K562 (cell line): ENCODE measurements at regions not wholly inside any gene's neighbourhood (a gene's known extent, or its start where the extent isn't known, plus 50 kb on each side); places are given as distances from the start of the nearest gene placed in this dataset.

ENCODE experiments used
- ATAC-seq: fragments of 200-7000 bp; cut with Tn5 transposase; 3 replicates; pipeline ENCODE4 v1.9.1; 2020; ENCODE audit warnings: moderate library complexity
- BruUV-seq: library from RNA; stranded (reverse); fragments of 400-500 nt; replicated peaks from 2 replicates; lab custom pipeline; 2021; lab: Mats Ljungman, UMichigan
- CTCF ChIA-PET: fragments of 300-600 bp; formaldehyde crosslinking; extraction: SDS; loops from one replicate; lab custom pipeline; 2021; ENCODE audit warnings: low intra/inter-chr PET ratio; lab: Yijun Ruan, JAX
- POLR2A ChIA-PET: fragments of 300-600, 350-650 bp; sonication (Branson Sonifier 250); formaldehyde crosslinking; extraction: SDS; loops from one replicate; lab custom pipeline; 2021; ENCODE audit warnings: antibody characterized with exemption, inconsistent platforms; lab: Yijun Ruan, JAX
- DNase-seq, 4 experiments: peaks; one replicate each; pipeline versions ENCODE4 v3.0.0 to v3.0.0-alpha.2; 2011 to 2018; ENCODE audit warnings: low spot score in 3 of 4, mixed read lengths in 3 of 4; ENCODE audit errors: extremely low read depth in 1 of 4
- FAIRE-seq: peaks from 2 replicates; lab custom pipeline; 2011; peaks lifted over from hg19 to GRCh38; lab: Jason Lieb, UNC
- H2AFZ ChIP-seq: 2 replicates; pipeline ENCODE4 v1.6.0; 2011; ENCODE audit warnings: low read depth, low read length, control low read depth, inconsistent platforms
- H3K27ac ChIP-seq: fragments of 200-600 bp; 3 replicates; pipeline ENCODE4 v1.8.0; 2011; ENCODE audit warnings: low read depth, mild to moderate bottlenecking, control low read depth, inconsistent platforms, low read length, moderate library complexity, mixed read lengths; ENCODE audit errors: extremely low read depth
- H3K27me3 ChIP-seq, 2 experiments: fragments of 300-600 bp in 1 of 2; 2 replicates in 1 of 2; 3 replicates in 1 of 2; pipeline versions ENCODE4 v1.6.0 to v1.8.0; 2011; ENCODE audit warnings: inconsistent platforms in 2 of 2, low read length in 2 of 2, mild to moderate bottlenecking in 1 of 2, mixed read lengths in 1 of 2, moderate library complexity in 1 of 2; ENCODE audit not compliant: control insufficient read depth in 2 of 2, insufficient read depth in 2 of 2
- H3K36me3 ChIP-seq: fragments of 300-600 bp; 3 replicates; pipeline ENCODE4 v1.8.0; 2011; ENCODE audit warnings: mild to moderate bottlenecking, low read length, inconsistent platforms; ENCODE audit not compliant: control insufficient read depth, insufficient read depth
- H3K4me1 ChIP-seq, 2 experiments: fragments of 200-600 bp in 1 of 2; replicated peaks in 1 of 2; 2 replicates in 1 of 2; 3 replicates in 1 of 2; pipeline versions ENCODE4 v1.5.1 to v1.8.0; 2011; ENCODE audit warnings: inconsistent platforms in 2 of 2, low read length in 2 of 2, mild to moderate bottlenecking in 1 of 2, mixed read lengths in 1 of 2, moderate library complexity in 1 of 2; ENCODE audit not compliant: control insufficient read depth in 2 of 2, insufficient read depth in 2 of 2
- H3K4me2 ChIP-seq: 2 replicates; pipeline ENCODE4 v1.6.1; 2011; ENCODE audit warnings: low read length, control low read depth, inconsistent platforms, mixed read lengths; ENCODE audit not compliant: insufficient read depth
- H3K4me3 ChIP-seq: fragments of 200-600 bp; sonication (generic), shearing (Covaris generic); 2 replicates; pipeline ENCODE4 v1.5.1; 2016; ENCODE audit warnings: control low read depth, inconsistent platforms
- H3K79me2 ChIP-seq: fragments of 200-600 bp; 3 replicates; pipeline ENCODE4 v1.8.0; 2011; ENCODE audit warnings: low read length, inconsistent platforms; ENCODE audit not compliant: control insufficient read depth, insufficient read depth
- H3K9ac ChIP-seq, 2 experiments: 2 replicates each; pipeline versions ENCODE4 v1.6.0 to v1.6.1; 2011; ENCODE audit warnings: low read depth in 2 of 2, low read length in 2 of 2, control low read depth in 1 of 2, inconsistent platforms in 1 of 2, mild to moderate bottlenecking in 1 of 2, mixed read lengths in 1 of 2; ENCODE audit not compliant: insufficient read depth in 1 of 2
- H3K9me1 ChIP-seq: one replicate; pipeline ENCODE4 v1.6.0; 2011; ENCODE audit warnings: inconsistent platforms, mild to moderate bottlenecking, low read length, moderate library complexity; ENCODE audit not compliant: control insufficient read depth, insufficient read depth
- H3K9me3 ChIP-seq: replicated peaks from 2 replicates; pipeline ENCODE4 v1.5.1; 2011; ENCODE audit warnings: low read depth, low read length, inconsistent platforms; ENCODE audit not compliant: control insufficient read depth, insufficient read depth
- H4K20me1 ChIP-seq: replicated peaks from 2 replicates; pipeline ENCODE4 v1.6.1; 2011; ENCODE audit warnings: low read length, inconsistent platforms, mixed read lengths; ENCODE audit not compliant: control insufficient read depth, insufficient read depth
- ADNP ChIP-seq: fragments of 200-800 bp; sonication (Bioruptor generic); IDR thresholded peaks from 2 replicates; pipeline ENCODE4 v1.6.1; 2016; ENCODE audit warnings: missing genetic modification characterization, missing compliant biosample characterization
- CAMTA2 ChIP-seq: fragments of 250-450 bp; sonication (Bioruptor Pico); conservative IDR thresholded peaks from 2 replicates; pipeline ENCODE4 v1.5.1; 2022
- JUN ChIP-seq, 2 experiments: sonication (generic) in 1 of 2; formaldehyde crosslinking in 1 of 2; IDR thresholded peaks; 2 replicates each; pipeline versions ENCODE4 v1.6.1 to v1.8.0; 2012 to 2022; ENCODE audit warnings: borderline replicate concordance in 2 of 2, mild to moderate bottlenecking in 2 of 2, improper control_type of control experiment in 1 of 2, low read depth in 1 of 2, low read length in 1 of 2, missing genetic modification reagents in 1 of 2
- MCM7 ChIP-seq, 2 experiments: fragments of 450-650 bp; IDR thresholded peaks; 2 replicates each; pipeline ENCODE4 v1.6.1; 2016 to 2018
- MYNN ChIP-seq, 2 experiments: sonication (generic); formaldehyde crosslinking in 1 of 2; IDR thresholded peaks; 2 replicates each; pipeline versions ENCODE4 v1.5.0 to v1.6.1; 2016 to 2020; ENCODE audit warnings: antibody characterized with exemption in 1 of 2, missing genetic modification reagents in 1 of 2
- NR4A1 ChIP-seq, 2 experiments: fragments of 250-450 bp in 1 of 2; fragments of 450-650 bp in 1 of 2; sonication (Bioruptor Pico) in 1 of 2; IDR thresholded peaks; 2 replicates each; pipeline versions ENCODE4 v1.4.0 to v1.6.1; 2016 to 2020; ENCODE audit warnings: mild to moderate bottlenecking in 2 of 2, missing compliant biosample characterization in 1 of 2, missing genetic modification characterization in 1 of 2, moderate library complexity in 1 of 2
- POU5F1 ChIP-seq: fragments of 150-350 bp; IDR thresholded peaks from 2 replicates; pipeline ENCODE4 v1.6.1; 2014; ENCODE audit warnings: borderline replicate concordance, low read length, low read depth, mild to moderate bottlenecking; ENCODE audit not compliant: partially characterized antibody
- PTRF ChIP-seq: fragments of 450-650 bp; IDR thresholded peaks from 2 replicates; pipeline ENCODE4 v1.6.1; 2016; ENCODE audit warnings: mild to moderate bottlenecking, missing genetic modification characterization, missing compliant biosample characterization
- ZFP30 ChIP-seq: fragments of 250-450 bp; sonication (Bioruptor Pico); IDR thresholded peaks from 2 replicates; pipeline ENCODE4 v1.8.0; 2022; ENCODE audit warnings: moderate library complexity, mild to moderate bottlenecking, inconsistent platforms, borderline replicate concordance
- ZNF175 ChIP-seq: fragments of 200-800 bp; sonication (Bioruptor generic); IDR thresholded peaks from 2 replicates; pipeline ENCODE4 v1.6.1; 2016; ENCODE audit warnings: low read depth, mild to moderate bottlenecking, missing genetic modification characterization, missing compliant biosample characterization
- ZNF253 ChIP-seq: fragments of 250-450 bp; sonication (Bioruptor Pico); conservative IDR thresholded peaks from 2 replicates; pipeline ENCODE4 v1.6.1; 2021; ENCODE audit warnings: mild to moderate bottlenecking
- in situ Hi-C: fragments of 300-500 bp; cut with MboI; formaldehyde crosslinking; loops from 4 replicates; pipeline ENCODE4 v1.15.0; 2018; ENCODE audit warnings: inconsistent platforms, mixed read lengths
- intact Hi-C: fragments of 100-400 bp; cut with micrococcal nuclease; formaldehyde crosslinking; loops from 2 replicates; pipeline ENCODE4 v1.14.2; 2022
- TF ChIP-seq, protein P1 (sequence below): sonication (generic); formaldehyde crosslinking; IDR thresholded peaks from 2 replicates; pipeline ENCODE4 v1.8.1; 2022; ENCODE audit warnings: missing genetic modification reagents

DNA sequence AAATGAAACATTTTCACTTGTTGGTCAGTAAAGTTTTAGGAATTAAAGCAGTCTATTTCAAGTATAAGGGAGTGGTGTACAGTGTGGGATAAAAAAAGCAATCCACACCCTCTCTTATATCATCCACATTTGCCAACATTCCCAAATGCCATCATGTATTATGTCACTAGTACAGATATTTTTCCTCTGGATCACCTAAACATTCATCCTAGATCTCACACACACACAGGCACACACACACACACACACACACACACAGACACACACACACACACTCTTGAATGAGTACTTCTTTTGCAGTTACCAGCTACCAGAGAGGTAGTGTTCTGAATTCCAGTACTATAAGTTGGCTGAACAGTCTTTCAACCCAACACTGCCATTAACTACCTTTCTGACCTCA, 1369.1 kb upstream of the ADGRL4 start:
- DNase-seq (no peak), FAIRE-seq (no peak), ATAC-seq (no peak)
- H3K27ac ChIP-seq = no peak overlapping the region
- H3K9me3 ChIP-seq = peaks cover 2% of the 10 kb centered on the region; the same call in 1 of the 2 replicates
- H3K4me3 ChIP-seq = no peak overlapping the region
- no TSS peak for BruUV-seq
- H3K4me2 ChIP-seq = no peak overlapping the region
- no peaks in the 10 kb centered on the region for H3K36me3 ChIP-seq
- no peak overlapping the region for H3K9ac ChIP-seq
- no peaks in the 10 kb centered on the region for H3K4me1 ChIP-seq
- no peaks in the 10 kb centered on the region for H3K27me3 ChIP-seq
- TF ChIP-seq NR4A1 (CRISPR knock-in tag; IDR thresholded peaks at IDR 0.05) (no peak), NR4A1 (tag; IDR thresholded peaks at IDR 0.05) (no peak), JUN (IDR thresholded peaks at IDR 0.05; ENCODE audit: borderline replicate concordance, low read depth, low read length) (no peak), JUN (CRISPR knock-in tag; IDR thresholded peaks at IDR 0.05; ENCODE audit: borderline replicate concordance) (no peak), ZFP30 (no peak), ADNP (no peak), ZNF175 (CRISPR knock-in tag) (no peak), MCM7 (IDR thresholded peaks at IDR 0.05) (no peak), POU5F1 (no peak), ZNF253 (no peak), MYNN (IDR thresholded peaks at IDR 0.05) (no peak), MYNN (CRISPR knock-in tag; IDR thresholded peaks at IDR 0.05) (no peak), CAMTA2 (CRISPR knock-in tag) (no peak), PTRF (no peak)
- TF ChIP-seq, protein P1, sequence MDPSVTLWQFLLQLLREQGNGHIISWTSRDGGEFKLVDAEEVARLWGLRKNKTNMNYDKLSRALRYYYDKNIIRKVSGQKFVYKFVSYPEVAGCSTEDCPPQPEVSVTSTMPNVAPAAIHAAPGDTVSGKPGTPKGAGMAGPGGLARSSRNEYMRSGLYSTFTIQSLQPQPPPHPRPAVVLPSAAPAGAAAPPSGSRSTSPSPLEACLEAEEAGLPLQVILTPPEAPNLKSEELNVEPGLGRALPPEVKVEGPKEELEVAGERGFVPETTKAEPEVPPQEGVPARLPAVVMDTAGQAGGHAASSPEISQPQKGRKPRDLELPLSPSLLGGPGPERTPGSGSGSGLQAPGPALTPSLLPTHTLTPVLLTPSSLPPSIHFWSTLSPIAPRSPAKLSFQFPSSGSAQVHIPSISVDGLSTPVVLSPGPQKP (CRISPR knock-in tag) = no peak
- no peaks in the 10 kb centered on the region for H3K79me2 ChIP-seq
- no peaks in the 10 kb centered on the region for H4K20me1 ChIP-seq
- ChIA-PET CTCF (no interaction called here), POLR2A (no interaction called here)
- in situ Hi-C loops = no loop called here
- no peak overlapping the region for H2AFZ ChIP-seq
- no peaks in the 10 kb centered on the region for H3K9me1 ChIP-seq
- intact Hi-C loops = no loop called here
